Activated naive CD4-positive, alpha-beta T cell treated with anti-CD3 and anti-CD28 coated beads, Interleukin-2, amount 50 U/mL, for 24 hours (primary cell): ENCODE measurements at regions not wholly inside any gene's neighbourhood (a gene's known extent, or its start where the extent isn't known, plus 50 kb on each side); places are given as distances from the start of the nearest gene placed in this dataset.

Experiments used
- H3K27ac Mint-ChIP-seq: one replicate; pipeline ENCODE4 v1.8.0; 2021; ENCODE audit warnings: mild to moderate bottlenecking, mixed read lengths
- H3K27me3 Mint-ChIP-seq: one replicate; pipeline ENCODE4 v1.8.0; 2021; ENCODE audit warnings: mixed read lengths
- H3K36me3 Mint-ChIP-seq: one replicate; pipeline ENCODE4 v1.8.0; 2021; ENCODE audit warnings: mixed read lengths
- H3K4me1 Mint-ChIP-seq: one replicate; pipeline ENCODE4 v1.8.0; 2021; ENCODE audit warnings: mixed read lengths
- H3K4me3 Mint-ChIP-seq: one replicate; pipeline ENCODE4 v1.8.0; 2021; ENCODE audit warnings: mild to moderate bottlenecking, mixed read lengths
- H3K9me3 Mint-ChIP-seq: one replicate; pipeline ENCODE4 v1.8.0; 2021; ENCODE audit warnings: mixed read lengths

DNA sequence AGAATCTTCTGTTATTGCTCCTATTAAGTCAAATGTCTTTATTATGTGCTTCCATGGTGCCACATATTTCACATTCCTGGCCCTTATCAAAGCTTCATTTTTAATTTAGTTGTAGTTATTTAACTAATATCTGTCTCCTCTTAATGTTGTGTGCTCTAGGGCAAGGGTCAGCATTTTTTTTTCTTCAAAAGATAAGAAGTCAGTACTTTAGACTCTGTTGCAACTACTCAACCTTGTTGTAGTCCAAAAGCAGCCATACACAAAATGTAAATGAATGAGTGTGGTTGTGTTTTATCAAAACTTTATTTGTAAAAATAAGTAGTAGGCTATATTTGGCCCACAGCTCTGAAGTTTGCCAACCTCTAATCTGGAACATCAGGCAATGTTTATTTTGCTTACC, 394.7 kb upstream of the CBLB start:
- no peaks in the 10 kb centered on the region for H3K36me3 Mint-ChIP-seq
- H3K27ac Mint-ChIP-seq: no peak overlapping the region
- no peaks in the 10 kb centered on the region for H3K27me3 Mint-ChIP-seq
- no peaks in the 10 kb centered on the region for H3K9me3 Mint-ChIP-seq
- no peaks in the 10 kb centered on the region for H3K4me1 Mint-ChIP-seq
- no peak overlapping the region for H3K4me3 Mint-ChIP-seq

DNA sequence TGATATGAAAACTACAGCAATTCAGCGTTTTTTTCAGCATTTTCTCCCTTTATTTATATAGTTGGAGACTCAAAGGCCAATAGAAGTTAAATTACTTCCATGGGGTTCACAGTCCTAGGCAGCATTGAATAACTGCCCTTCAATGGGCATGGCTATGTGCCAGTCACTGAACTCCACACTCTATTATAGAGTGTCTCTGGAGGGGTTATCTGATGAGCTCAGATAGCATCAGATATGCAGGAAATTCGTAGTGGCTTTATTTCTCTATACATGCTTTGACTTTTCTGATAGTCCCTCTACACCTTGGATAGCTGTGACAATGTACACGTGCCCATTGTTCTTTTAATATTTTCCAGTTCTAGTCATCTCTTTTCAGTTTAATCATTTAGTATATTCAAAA, 396.9 kb upstream of the CBLB start:
- Mint-ChIP-seq H3K27me3 (no peaks in the 10 kb centered on the region), H3K36me3 (no peaks in the 10 kb centered on the region), H3K27ac (no peak overlapping the region), H3K4me3 (no peak overlapping the region), H3K9me3 (no peaks in the 10 kb centered on the region), H3K4me1 (no peaks in the 10 kb centered on the region)

DNA sequence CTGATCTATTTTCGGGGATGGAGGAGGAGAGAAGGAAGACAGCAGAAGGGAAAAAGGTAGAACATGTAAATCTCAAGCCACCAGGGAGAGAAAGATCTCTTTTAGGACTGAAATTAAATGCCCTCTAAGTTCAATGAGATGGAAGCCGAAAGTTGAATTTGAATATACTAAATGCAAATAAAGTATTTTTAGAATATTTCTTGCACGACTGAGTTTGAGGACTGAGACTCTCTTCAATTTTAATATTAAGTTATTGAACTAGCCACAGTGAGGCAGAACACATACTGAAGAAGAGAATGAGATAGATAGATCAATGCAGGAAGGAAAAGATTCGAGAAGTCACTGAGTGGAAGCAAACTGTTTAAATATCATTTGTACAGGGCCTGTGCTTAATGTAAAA, 399.9 kb upstream of the CBLB start:
- Mint-ChIP-seq H3K4me3 (no peak overlapping the region), H3K36me3 (no peaks in the 10 kb centered on the region), H3K27me3 (no peaks in the 10 kb centered on the region), H3K27ac (no peak overlapping the region), H3K9me3 (no peaks in the 10 kb centered on the region), H3K4me1 (no peaks in the 10 kb centered on the region)

DNA sequence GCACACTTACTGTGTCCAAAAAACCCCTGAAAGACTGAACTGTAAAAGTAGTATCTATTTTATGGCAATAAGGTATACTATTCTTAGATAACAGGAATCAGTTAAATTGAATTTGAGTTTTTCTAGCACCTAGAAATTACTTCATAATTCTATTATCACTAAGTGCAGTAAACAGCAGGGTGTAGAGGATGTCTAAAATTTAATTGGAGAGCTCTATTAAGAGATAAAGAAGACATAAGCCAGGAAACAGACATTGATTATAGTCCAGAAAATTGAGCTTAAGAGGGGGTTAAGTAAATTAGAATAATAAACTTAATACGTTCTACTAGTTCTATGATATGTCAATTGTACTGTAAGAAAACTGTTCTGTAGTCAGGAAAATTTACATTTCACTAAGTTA, 403.5 kb upstream of the CBLB start:
- Mint-ChIP-seq H3K9me3 (no peaks in the 10 kb centered on the region), H3K4me1 (peaks cover 16% of the 10 kb centered on the region), H3K27ac (no peak overlapping the region), H3K27me3 (no peaks in the 10 kb centered on the region), H3K4me3 (no peak overlapping the region), H3K36me3 (no peaks in the 10 kb centered on the region)

DNA sequence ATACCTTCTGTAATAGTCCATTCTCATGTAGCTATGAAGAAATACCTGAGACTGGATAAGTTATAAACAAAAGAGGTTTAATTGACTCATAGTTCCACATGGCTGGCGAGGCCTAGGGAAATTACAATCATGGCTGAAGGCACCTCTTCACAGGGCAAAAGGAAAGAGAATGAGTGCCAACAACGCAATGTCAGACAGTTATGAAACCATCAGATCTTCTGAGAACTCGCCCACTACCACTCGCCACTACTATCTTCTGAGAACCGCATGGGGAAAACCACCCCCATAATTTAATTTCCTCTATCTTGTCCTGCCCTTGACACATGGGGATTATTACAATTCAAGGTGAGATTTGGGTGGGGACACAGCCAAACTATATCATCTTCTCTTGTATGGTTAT, 406.8 kb upstream of the CBLB start:
- H3K4me1 Mint-ChIP-seq: peaks cover 21% of the 10 kb centered on the region
- no peaks in the 10 kb centered on the region for H3K9me3 Mint-ChIP-seq
- H3K4me3 Mint-ChIP-seq: no peak overlapping the region
- no peaks in the 10 kb centered on the region for H3K27me3 Mint-ChIP-seq
- H3K36me3 Mint-ChIP-seq: no peaks in the 10 kb centered on the region
- no peak overlapping the region for H3K27ac Mint-ChIP-seq

DNA sequence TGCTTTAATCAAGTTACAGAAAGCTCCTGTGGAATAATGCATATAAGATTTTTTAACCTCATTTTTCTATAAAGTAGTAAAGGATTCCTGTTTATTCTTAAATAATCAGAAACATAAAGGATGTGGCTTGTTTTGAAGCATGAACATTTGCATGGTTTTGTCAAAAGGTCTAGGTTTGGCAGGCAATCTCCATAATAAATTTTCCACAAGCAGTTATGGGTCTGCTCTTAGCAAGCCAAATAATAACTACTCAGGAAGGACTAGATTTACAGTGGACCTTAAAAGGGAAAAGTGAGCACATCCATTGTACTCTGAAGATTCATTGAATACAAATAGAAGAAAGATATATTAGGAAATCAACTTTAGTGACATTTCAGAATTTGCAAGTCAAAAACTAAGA, 407.3 kb upstream of the CBLB start:
- H3K36me3 Mint-ChIP-seq: no peaks in the 10 kb centered on the region
- H3K27me3 Mint-ChIP-seq: no peaks in the 10 kb centered on the region
- H3K27ac Mint-ChIP-seq: no peak overlapping the region
- H3K9me3 Mint-ChIP-seq: no peaks in the 10 kb centered on the region
- peaks cover 21% of the 10 kb centered on the region for H3K4me1 Mint-ChIP-seq
- H3K4me3 Mint-ChIP-seq: no peak overlapping the region

DNA sequence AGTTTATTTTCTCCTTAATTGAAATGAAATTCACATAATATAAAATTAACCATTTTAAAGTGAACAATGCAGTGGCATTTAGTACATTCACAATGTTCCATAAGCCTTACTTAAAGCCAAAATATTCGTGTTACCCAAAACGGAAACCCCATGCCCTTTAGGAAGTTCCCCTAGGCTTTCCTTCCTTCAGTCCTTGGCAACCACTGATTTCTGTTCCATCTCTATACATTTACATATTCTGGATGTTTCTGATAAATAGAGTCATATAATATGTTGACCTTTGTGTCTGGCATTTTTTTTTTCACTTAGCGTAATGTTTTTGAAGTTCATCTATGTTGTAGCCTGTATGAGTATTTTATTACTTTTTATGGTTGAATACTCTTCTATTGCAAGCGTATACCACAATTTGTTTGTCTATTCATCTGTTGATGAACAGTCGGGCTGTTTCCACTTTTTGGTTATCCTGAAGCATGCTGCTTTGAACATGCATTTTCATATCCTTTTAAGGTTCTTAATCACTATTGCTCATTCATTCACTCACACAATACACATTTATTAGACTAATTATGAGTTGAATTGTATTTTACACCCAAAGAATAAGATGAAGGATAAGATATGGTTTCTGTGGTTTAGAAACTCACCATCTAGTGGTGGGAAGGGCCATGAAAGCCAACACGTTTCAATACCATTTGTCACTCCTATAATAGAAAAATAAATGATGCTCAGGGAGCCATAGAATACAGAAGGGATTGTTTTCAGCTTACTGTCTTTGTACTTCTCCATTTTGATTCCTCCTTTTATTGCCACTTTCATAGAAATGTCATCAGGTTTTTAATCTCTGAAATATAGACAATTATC, 408.2 kb upstream of the CBLB start:
- no peak overlapping the region for H3K4me3 Mint-ChIP-seq
- H3K27ac Mint-ChIP-seq: no peak overlapping the region
- H3K36me3 Mint-ChIP-seq: no peaks in the 10 kb centered on the region
- H3K27me3 Mint-ChIP-seq: no peaks in the 10 kb centered on the region
- peaks cover 21% of the 10 kb centered on the region for H3K4me1 Mint-ChIP-seq
- no peaks in the 10 kb centered on the region for H3K9me3 Mint-ChIP-seq

DNA sequence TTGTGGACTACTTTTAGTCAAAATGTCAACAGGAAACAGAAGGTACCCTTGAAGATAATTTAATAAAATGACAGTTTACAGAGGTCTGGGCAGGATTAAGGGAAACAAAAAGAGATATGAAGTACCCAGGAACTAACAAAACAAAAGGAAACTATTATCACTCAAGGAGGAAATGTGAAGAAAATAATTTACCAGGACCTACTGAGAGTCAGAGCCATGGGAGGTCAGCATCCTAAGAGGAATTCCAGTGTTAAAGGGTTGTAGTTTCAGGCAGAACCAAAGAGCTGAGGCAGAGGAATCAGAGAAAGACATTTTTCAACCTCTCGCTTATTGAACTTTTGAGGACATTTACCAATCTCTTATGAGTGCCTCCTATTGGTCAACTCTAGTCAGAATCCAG, 408.9 kb upstream of the CBLB start:
- Mint-ChIP-seq H3K27me3 (no peaks in the 10 kb centered on the region), H3K4me1 (peaks cover 21% of the 10 kb centered on the region), H3K27ac (no peak overlapping the region), H3K36me3 (no peaks in the 10 kb centered on the region), H3K4me3 (no peak overlapping the region), H3K9me3 (no peaks in the 10 kb centered on the region)

DNA sequence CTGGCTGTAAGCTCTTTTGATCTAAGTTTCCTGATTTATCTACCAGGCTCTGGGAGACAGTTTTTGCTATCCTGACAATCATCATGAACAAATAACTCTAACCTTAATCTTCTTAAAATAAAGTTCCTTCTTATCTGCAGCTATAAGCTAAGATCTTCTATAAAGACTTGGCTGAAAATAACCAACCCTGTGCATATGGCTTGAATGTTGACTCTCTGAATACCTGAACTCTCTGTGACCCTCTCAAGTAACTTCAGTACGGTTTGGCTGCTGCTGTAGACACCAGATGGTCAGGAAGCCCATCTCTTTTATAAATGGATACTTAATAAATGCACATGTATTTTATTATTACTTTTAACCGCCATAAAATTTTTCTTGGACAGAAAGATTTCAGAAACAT, 412.4 kb upstream of the CBLB start:
- peaks cover 13% of the 10 kb centered on the region for H3K4me1 Mint-ChIP-seq
- H3K4me3 Mint-ChIP-seq: no peak overlapping the region
- peaks cover 9% of the 10 kb centered on the region for H3K9me3 Mint-ChIP-seq
- no peak overlapping the region for H3K27ac Mint-ChIP-seq
- H3K36me3 Mint-ChIP-seq: peaks cover 3% of the 10 kb centered on the region
- no peaks in the 10 kb centered on the region for H3K27me3 Mint-ChIP-seq

DNA sequence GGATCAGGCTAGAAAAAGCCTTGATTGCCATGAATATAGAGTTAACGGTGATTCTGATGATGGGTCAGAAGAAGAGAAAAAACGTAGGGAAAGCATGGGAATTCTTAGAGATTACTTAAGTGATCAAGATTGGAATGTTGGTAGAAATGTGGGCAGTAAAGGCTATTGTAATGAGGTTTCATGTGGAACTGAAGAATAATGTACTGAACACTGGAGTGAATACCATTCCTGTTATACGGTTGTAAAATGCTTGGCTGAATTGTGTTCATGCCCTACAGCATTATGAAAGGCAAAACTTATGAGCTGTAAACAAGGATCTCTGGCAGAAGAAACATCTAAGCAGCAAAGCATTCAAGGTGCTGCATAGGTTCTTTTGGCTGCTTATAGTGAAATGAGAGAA, 414.1 kb upstream of the CBLB start:
- H3K4me3 Mint-ChIP-seq: no peak overlapping the region

DNA sequence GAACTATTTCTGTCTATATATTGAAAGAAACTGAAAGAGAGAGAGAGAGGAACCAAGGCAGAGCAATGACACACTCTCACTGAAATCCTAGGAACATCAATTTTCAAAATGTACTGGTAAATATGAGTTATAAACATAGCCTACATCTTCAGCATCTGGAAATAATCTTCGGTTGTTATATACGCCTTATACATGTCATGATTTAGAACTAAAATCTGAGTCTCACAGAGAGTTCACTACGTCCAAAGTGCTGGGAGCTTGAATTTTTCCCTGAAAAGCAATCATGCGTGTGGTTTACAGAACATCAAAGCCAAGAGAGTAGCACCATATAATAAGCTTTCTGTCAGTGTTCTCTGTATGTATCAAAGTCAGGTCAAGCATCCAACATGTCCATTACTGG, 420.0 kb upstream of the CBLB start:
- Mint-ChIP-seq H3K27ac (no peak overlapping the region), H3K36me3 (peaks cover 3% of the 10 kb centered on the region), H3K9me3 (peaks cover 16% of the 10 kb centered on the region), H3K4me3 (no peak overlapping the region), H3K4me1 (peaks cover 20% of the 10 kb centered on the region), H3K27me3 (no peaks in the 10 kb centered on the region)

More for the DNA sequence above, 414.1 kb upstream of the CBLB start:
- no peaks in the 10 kb centered on the region for H3K4me1 Mint-ChIP-seq
- peaks cover 16% of the 10 kb centered on the region for H3K9me3 Mint-ChIP-seq
- H3K27ac Mint-ChIP-seq: no peak overlapping the region
- peaks cover 3% of the 10 kb centered on the region for H3K36me3 Mint-ChIP-seq
- no peaks in the 10 kb centered on the region for H3K27me3 Mint-ChIP-seq

DNA sequence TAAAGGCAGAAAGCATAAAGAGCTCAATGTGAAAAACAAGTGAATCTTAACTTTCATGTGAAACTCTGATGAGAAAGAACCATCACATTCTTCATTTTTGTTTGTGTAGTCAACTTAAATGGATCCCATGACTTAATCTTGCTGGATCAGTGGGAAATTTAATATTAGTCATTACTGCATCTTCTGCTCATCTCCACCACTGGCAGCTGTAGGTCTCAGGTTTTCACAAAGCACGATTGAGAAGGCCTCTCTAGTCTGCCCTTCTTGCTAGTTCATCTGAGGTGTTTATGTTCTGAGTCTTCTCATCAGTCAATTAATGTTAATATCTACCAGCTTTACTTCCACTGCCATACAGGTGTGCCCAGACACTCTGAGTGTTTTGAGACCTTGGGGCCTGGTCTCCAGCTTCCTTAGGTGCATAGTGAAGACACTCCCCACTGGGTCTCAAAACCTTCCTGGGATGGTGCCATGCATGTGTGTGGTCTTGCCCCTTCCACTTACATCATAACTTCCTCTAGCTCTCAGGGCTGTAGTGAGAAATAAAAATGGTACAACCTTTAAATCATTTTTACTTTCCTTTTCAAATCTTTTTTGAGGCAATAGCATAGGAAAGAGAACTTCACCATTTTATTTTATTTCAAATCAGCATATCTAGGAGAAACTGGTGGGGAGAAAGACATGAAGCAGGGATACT, 421.6 kb upstream of the CBLB start:
- Mint-ChIP-seq H3K27ac (peak overlapping the region; percentile 12), H3K4me3 (no peak overlapping the region), H3K36me3 (no peaks in the 10 kb centered on the region)

DNA sequence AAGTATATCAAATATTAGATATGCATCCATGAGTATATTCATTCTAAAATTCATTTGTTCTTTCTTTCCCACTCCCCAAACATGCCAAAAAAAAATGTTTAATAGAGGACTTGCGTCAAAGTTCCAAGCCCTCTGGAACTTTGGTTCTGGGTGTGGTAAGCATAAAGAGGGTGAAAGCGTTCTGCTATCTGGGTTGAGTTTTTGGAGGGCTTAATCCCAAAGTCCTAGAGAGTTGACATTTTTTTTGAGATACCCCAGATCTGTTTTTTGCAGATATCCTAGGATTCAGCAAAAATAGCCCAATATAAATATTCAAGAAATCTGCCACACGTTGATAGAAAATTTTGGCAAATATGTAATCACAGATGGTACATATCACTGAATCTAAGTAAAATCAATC, 424.3 kb upstream of the CBLB start:
- Mint-ChIP-seq H3K27me3 (no peaks in the 10 kb centered on the region), H3K4me1 (peaks cover 23% of the 10 kb centered on the region), H3K9me3 (no peaks in the 10 kb centered on the region), H3K36me3 (no peaks in the 10 kb centered on the region), H3K27ac (no peak overlapping the region), H3K4me3 (no peak overlapping the region)

More for the DNA sequence above, 421.6 kb upstream of the CBLB start:
- H3K4me1 Mint-ChIP-seq: peaks cover 20% of the 10 kb centered on the region
- H3K9me3 Mint-ChIP-seq: peaks cover 6% of the 10 kb centered on the region
- no peaks in the 10 kb centered on the region for H3K27me3 Mint-ChIP-seq

DNA sequence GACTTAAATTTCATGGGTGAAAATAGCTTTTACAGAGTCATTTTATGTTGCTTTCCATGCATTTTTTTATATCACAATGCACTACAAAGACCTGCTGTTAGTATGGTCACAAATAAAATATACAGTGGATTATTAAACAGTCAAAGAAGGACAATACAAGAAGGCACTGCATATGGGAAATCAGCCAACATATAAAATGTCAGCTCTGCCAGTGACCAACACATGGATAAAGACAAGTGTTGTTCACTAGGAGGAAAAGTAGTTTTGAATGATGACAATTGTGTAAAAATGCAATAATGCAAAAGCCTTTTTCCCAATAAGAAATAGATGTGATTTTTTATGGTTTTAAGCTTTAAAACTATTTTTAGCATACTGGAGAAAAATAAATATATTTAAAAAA, 425.3 kb upstream of the CBLB start:
- no peak overlapping the region for H3K4me3 Mint-ChIP-seq
- no peaks in the 10 kb centered on the region for H3K9me3 Mint-ChIP-seq
- H3K27ac Mint-ChIP-seq: no peak overlapping the region
- peaks cover 23% of the 10 kb centered on the region for H3K4me1 Mint-ChIP-seq
- no peaks in the 10 kb centered on the region for H3K36me3 Mint-ChIP-seq
- no peaks in the 10 kb centered on the region for H3K27me3 Mint-ChIP-seq

DNA sequence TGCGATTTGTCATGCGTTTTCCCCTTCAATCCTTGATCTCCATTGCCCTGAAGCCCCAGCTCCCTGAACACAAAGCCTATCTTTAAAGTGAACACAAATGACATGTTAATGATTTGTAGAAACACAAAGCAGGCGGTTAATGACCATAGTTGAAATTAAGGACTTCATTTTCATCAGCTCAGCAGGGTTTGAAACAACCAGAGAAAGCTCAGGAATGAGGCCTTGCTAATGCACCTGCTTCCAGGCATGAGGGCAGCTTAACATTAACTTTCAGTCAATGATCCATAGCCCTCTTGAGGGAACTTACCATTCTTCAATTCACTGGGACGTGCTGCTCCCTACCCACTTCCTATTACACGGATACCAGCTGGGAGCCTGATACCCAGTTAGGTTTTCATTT, 427.2 kb upstream of the CBLB start:
- H3K4me1 Mint-ChIP-seq: peaks cover 21% of the 10 kb centered on the region
- no peaks in the 10 kb centered on the region for H3K9me3 Mint-ChIP-seq
- H3K4me3 Mint-ChIP-seq: no peak overlapping the region
- no peaks in the 10 kb centered on the region for H3K36me3 Mint-ChIP-seq
- no peaks in the 10 kb centered on the region for H3K27me3 Mint-ChIP-seq
- no peak overlapping the region for H3K27ac Mint-ChIP-seq

DNA sequence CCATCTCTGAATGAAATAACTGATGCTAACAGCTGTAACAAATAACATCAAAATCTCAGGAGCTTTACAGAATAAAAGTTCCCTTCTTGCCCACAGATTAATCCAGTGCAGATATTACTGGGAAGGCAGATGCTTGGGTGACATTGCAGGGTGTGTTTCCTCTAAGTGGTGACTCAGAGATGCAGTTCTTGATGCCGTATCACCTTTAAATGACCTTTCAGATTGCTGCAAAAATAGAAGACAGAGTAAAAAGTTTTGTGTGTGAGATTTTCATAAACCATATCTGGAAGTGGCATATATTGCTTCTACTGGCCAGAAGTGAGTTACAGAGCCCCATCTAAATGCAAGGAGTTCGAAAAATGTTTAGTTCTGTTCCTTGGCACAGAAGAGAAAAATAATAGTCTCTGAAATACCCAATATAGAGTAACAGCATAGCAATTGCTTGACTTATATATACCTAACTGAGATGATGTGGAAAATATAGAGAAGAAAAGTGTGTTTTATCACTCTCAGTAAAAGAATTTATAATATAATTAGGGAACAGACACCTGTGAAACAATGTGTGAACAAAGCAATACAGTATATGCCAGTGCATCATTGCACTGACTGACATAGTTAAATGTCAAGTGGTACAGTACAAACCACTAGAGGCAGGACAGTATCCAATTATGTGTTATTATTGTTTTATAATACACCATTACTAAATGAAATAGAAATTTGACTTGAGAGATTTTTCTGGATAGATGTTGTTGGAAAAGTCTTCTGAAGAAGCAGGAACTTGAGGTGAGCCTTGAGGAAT, 430.7 kb upstream of the CBLB start:
- no peaks in the 10 kb centered on the region for H3K27me3 Mint-ChIP-seq
- peak overlapping the region; percentile 26 for H3K4me3 Mint-ChIP-seq
- peaks cover 39% of the 10 kb centered on the region for H3K4me1 Mint-ChIP-seq
- no peaks in the 10 kb centered on the region for H3K9me3 Mint-ChIP-seq
- no peak overlapping the region for H3K27ac Mint-ChIP-seq
- H3K36me3 Mint-ChIP-seq: no peaks in the 10 kb centered on the region
